Hematopoietic multipotent progenitor cell treated with erythropoietin and hydrocortisone succinate and interleukin-3 and kit ligand, for 4 days (in vitro differentiated cells): ENCODE measurements at regions not wholly inside any gene's neighbourhood (a gene's known extent, or its start where the extent isn't known, plus 50 kb on each side); places are given as distances from the start of the nearest gene placed in this dataset.

Experiments
- DNase-seq: peaks from one replicate; pipeline ENCODE4 v3.0.0-alpha.2; 2015

DNA sequence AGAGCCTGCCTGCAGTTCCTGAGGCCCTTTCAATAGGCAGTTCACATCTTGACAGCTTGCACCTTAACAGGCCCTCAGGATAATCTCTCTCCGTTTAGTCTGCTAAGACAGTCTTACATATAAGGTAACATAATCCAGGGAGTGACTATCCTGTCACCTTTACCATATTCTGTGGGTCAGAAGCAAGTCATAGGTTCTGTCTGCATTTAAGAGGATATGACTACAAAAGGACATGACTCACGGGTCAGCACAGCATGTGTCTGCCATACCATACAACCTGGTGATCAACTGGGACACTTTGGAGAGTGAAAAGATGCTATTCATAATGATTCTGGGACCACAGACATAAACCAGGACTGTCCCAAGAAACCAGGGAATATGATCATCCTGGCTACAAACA lies 611.1 kb downstream of the SOX6 start:
- DNase-seq, result no peak

DNA sequence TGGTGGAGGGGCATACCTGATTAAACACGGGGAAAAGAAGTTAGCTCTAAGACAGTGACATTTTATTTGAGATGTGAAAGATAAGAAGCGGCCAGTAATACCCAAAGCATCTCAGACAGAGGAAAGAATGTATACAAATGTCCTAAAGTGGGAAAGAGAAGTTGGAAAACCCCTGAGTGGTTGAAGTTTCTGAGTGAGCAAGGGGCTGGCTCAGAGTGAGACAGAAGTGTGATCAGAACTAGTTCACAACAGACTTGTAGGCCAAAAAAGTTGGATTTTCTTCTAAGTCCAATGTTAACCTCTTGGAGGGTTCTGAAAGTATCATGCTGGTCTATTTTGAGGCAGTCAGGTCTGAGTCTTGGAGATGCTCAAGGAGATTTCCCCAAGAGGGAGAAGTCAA lies 608.7 kb downstream of the SOX6 start:
- no peak for DNase-seq

DNA sequence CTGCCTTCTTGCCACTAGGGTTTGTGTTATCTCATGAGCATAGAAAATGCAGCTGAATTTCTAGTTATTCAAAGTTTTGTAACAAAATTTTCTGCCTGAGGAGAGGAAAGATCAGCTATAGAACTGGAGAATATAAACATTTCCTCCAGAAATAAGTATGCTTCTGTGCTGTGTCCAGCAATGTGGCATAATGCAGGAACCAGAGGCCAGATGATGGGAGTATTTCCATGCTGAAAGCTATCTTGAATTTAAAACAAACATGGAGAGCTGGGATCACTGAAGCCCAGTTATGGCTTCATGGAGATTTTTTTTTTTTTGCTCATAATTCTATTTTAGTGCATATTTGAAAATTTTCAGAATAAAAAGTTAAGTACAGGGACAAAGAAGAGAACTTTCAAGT lies 608.2 kb downstream of the SOX6 start:
- DNase-seq, result no peak

DNA sequence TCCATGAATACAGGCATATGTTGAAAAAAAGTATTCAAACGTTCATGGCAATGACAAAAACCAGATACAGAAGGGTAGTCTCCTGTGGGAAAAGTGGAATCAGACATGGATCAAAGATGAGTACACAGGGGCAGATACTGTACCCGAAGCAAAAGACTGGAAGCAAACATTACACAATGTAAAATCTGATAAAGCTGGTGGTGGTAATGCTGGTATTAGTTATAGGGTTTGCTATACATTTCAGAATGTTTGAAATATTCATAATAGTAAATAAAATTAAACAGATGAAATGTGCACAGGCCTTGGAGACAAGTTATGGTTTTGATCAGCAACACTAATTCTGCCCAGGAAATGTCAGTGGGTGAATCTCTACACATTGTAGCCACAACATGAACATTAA lies 607.6 kb downstream of the SOX6 start:
- DNase-seq, result no peak

DNA sequence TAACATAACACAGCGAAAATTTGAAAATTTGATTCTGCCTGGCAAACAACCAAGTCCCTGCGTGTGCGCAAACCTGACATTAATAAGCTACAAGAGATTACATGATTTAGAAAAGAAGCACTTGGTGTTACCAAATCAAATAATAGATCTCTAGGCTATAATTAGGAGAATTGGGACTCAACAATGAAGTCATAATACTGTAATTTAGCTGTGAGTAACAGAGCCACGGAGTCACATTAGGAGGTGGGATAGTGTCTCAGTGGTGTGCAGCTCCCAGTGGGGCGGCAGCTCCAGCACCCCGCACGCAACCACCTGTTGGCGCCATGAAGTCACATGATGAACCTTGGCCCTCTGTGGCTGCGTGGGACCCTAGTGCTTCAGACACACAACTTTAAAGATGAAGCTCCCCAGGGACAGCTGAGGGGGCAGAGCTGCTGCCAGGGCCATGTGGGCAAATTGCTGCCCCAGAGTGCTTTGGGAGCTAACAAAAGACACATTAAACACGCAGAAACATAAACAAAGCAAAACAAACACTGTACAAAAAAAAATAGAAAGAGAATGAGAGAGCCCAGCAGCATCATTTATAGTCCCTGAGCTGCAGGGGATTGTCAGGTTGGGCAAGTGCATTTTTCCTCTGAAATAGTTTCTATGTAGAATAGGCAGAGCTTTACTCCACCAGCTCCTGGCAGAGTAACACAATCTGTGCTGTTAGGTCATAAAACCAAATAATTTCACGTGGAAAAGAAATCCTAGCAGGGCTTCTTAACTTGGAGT lies 605.6 kb downstream of the SOX6 start:
- DNase-seq, result no peak

DNA sequence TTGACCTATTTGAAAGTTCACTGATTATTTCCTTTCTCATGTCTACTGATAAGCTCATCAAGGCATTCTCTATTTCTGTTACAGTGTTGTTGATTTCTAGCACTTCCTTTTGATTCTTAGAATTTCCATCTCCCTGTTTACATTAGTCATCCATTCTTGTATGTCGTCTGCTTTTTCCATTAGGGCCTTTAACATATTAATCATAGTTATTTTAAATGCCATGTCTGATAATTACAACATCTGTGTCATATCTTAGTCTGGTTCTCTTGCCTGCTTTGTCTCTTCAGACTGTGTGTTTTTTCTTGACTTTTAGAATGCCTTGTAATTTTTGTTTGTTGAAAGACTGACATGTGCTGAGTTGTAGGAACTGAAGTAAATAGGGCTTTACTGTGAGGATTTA lies 602.1 kb downstream of the SOX6 start:
- no peak for DNase-seq

DNA sequence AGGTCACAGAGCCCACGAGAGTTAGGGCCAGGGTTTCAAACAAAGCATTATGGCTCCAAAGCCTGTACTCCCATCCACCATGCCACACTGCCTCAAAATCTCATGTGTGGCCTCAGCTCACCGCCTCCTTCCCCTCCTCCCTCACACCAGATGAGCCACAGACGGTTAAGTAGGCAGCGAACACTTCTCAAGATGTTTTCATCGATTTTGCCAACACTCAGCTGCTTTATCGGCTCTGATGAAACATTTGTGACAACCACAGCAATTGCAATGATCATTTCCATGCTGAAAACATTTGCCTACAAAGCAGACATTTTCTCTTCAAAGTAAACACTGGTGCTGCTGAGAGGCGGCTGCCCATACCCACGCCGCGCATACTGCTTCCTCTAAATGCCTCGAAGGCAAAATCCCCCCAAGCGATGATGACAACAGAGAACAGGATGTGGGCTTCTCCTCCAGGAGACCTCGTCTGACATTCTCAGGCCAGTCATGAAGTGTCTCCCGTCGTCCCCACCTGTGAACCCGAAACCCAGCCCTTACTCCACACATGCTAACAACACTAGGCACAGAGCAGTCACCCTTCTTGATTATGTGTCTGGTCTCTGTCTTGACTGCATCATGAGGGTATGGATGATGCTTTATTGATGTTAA lies 599.2 kb downstream of the SOX6 start:
- DNase-seq, result no peak

DNA sequence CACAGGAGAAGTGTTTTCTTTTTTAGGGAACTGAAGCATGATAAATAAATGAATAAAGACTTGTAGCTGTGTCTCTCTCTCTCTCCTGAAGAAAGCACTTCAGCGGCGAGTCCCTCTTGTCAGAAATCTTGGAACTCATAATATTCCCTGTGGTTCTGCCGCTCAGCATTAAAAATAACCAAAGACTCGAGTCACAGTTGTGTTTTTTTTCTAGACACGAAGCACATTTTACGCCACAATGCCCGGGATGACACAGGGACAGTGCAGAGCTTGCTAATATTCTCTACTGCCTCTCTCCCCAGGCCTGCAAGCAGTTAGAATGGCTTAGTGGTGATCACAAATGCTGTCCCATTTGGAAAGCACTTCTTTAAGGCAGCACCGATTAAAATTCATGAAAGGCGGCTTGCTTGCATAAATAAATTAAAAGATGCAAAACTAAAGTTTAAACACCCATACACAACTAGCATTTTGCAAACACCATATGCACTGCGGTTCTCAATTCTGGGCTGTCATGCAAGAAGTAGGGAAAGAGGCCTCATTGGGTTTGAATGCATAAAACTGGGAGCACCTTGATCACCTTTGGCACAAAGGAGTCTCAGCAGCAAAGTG lies 597.4 kb downstream of the SOX6 start:
- DNase-seq, result no peak

DNA sequence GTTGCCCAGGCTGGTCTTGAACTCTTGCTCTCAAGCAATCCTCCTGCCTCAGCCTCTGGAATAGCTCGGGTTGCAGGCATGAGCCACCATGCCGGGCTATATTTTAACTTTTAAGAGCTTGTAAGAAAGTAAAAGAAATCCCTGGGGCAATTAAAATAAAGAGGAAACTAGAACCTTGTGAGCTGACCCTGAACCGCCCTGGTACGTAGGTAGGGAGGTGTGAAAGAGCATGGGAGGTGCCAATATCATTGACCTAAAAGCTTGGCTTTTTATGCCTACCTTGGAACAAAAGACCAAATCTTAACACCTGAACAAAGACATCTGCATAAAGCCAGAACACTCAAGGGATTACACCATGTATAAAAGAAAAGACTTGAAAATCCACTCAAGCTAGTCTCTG lies 595.1 kb downstream of the SOX6 start:
- no peak for DNase-seq

DNA sequence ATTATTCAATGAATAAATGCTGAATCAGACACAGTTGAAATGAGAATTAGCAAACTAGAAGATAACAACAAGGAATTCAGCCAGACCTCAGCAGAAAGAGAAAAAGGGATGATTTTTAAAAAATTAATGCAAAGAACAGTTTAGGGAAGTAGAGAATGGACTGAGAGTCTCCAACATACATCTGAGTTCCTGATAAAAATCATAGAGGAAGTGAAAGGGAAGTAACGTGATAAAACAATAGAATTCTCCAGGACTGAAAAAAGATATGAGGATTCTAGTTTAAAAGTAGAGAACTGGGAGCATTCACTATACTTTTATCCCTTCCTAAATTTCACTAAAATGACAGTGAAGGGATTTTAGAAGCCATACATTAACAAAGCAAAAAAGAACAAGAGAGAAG lies 592.0 kb downstream of the SOX6 start:
- DNase-seq, result no peak

DNA sequence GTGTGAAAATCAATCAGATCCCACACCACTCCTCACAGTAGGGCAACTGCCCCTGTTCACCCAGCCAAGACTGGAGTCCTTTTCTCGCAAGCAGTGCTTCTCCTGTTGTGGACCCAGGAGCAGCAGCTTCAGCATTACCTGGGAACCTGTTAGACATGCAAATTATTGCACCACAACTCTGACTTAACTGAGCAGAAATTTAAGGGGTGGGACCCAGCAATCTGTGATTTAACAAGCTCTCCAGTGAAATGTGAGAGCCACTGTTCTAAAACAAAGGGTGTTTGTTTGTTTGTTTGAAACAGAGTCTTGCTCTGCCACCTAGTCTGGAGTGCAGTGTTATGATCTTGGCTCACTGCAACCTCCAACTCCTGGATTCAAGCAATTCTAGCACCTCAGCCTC lies 591.4 kb downstream of the SOX6 start:
- DNase-seq, result no peak

DNA sequence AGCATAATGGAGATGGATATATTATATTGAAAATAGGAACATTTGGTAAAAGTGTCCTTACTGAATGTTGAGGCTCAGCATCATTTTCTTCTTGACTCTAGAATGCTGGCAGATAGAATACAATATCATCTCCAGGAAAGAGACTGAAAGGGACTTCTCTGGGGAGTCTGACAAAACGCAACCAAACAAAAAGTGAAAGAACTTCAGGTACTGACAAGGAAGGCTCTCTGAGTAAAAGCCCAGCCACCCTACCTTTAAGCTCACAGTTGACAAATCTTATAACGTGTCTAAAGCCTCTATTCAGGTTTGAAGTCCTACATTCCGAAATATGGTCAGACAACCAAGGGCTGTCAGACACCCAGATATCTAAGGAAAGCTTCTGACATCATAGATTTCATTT lies 590.8 kb downstream of the SOX6 start:
- DNase-seq, result no peak

DNA sequence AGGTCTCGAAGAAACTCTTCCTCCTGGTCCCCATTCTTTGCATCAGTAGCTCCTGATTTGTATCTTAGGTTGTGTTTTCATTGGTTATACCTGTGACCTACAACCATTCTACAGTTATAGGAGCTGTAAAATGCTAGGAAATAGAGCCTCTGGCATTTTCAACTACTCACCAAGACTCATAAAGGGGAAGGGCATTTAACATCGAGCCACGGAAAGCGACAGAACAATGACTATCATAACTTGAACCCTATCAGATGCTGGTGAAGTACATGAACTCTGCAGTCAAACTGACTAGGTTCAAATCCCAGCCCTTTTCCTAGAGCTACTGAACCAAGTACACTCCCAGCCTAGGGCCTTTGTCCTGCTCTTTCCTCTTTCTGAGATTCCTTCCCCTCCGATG lies 588.0 kb downstream of the SOX6 start:
- DNase-seq, result no peak

DNA sequence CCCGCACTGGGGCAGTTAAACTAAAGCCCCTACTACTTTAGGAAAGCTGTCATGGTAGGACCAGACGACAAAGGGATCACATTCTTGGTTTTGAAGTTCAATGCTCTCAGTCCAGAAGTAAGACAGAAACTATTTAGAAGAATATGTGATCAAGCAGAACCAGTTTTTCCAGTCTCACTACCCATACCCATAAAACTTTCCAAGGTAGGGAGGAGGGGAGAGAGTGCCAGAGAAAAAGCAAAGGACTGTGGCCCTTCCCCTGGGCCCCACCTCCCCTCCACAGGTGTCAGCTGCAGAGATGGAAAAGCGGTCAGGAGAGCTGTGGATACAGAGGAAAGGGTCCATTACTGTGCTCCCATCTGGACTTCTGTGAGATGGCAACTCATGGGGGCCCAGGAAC lies 587.1 kb downstream of the SOX6 start:
- DNase-seq, result no peak

DNA sequence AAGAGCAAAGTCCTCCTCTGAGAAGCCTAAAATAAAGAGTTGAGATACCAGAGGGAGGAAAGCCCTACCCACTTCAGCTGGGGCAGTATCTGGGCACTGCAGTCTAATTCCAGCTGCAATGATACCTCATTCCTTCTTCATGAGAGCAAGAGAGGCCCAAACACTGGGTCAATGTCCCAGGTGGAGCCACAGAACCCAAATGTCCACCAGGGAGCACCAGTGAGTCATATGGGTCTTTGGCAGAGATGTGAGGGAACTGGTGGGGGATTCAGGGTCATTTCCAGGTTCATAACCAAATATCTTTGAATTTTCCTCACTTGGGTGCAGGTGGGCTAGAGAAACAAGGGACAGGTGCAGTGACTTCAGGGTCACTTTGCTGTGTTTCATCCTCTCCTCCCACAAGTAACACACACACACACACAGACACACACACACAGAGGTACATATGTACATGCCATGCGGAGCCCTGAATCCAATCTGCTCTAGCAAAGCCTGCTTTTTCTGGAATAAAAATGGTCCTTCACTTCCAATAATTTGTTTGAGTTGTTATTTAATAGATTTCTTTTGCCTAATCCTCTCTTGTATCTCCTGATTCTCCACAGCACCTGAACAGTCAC lies 585.4 kb downstream of the SOX6 start:
- peak; percentile 61 for DNase-seq

DNA sequence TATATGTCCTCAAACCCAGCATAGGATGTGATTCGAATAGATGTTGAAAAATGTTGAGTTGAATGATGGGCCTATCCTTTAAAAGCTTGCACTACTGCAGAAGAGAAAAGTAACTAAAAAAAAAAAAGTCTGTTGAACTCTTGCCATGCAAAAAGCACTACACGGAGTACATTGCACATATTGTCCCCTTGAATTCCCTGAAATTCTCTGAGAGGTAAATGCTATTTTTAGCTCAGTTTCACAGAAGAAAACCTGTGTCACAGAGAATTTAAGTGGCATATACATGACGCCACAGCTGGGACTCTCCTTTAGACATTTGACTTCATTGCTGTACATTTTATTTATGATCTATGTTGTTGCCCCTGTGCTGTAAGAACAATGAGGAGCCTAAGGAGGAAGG lies 583.8 kb downstream of the SOX6 start:
- DNase-seq, result no peak

DNA sequence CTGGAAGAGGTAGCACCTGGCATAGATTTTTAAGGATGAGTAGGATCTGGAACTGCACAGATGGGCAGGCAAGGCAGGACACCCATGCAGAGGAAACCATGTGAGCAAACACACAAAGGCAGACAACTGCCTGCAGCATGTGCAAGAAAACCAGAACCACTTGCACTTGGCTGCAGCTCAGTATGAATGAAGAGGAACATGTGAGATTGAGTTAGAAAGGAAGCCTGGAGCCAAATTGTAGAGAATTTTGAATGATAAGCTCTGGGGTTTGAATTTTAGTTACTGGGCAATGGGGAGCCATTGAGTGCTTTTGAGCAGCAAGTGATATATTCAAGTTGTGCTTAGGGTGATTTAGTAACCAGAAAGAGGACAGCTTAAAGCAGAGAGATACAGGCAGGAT lies 583.4 kb downstream of the SOX6 start:
- no peak for DNase-seq

DNA sequence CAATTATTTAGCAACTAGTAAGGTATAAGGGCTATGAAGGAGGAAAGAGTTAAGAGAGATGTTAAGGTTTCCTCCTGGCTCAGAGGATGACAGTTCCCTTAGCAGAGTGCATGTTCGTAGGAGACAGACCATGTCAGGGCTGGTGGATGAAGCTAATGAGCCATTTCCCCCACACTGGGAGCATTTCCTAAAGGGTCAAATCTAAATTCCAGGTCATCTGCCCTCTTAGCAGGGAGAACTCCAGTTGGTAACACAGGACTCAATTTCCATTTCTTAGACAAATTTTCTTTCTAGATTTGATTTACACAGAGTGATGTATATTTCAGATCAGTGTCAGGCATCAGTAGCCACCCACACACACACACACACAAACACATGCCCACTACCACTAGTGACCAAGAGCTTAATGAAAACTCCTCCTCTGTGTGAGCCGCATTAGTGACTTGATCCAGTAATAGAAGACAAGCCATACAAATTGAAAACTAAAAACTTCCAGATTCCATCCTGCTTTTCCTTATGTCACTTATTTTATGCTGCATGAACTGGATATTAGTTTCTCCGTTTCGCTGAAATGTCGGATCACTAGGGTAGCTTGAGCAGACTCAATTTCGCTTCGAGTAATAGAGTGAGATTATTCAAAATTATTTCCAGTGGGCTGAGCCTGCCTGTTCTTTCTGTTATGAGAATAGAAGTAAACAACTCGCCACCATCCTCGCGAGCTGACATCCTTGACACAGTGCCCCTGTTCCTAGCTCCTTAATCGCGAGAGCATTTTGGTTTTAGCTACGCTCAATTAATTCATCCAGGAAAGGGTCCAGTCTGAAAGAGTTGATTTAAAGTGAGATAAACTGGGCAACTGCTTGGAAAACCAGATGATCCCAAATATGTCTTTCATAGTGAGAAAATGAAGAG lies 582.6 kb downstream of the SOX6 start:
- no peak for DNase-seq

DNA sequence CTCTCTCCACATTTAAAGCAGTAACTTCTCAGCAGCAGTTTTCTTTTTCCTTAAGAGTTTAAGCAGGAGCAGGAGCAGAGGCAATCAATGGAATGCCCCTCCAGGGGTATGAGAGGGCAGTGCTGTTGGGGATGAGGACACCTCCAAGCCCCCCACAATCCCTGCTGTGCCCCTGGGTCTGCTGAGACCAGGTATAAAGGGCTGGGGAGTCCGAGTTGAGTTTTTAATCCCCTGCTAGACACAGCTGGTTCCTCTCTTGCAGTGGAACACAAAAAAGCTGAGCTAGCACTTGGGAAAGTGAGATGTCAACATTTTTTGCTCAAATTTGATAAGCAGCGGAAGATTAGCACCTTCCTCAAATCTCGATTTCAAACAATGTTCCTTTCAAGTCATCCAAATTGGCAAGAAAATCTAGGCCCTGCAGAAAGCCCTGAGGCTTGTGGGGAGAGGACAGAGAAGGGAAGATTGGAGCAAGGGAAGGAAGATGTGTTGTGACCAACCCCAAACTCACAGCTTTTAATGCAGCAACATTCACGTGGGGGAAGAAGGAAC lies 581.9 kb downstream of the SOX6 start:
- no peak for DNase-seq

DNA sequence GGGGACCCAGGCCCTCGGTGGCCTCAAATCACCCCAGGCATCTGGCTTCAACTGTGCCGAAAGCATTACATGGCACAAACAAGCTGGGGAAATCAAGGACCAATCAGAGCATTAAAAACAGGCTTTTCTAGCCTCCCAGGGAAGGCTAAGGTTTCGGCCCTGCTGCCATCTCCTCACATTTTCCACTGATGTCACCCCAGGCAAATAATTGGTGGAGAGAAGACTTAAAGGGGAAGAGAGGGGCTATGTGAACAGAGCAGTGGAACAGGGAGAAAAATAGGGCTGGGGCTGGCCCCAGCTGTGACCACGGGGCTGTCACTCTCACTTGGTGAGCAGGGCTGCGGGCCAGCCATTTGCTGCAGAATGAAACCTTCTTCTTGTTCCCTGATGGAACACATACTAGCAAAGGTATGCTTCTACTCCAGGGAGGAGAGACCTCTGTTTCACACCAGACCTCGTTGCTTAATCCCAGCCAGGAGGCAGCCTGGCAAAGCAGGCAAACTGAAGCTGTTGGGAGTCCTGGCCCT lies 581.3 kb downstream of the SOX6 start:
- DNase-seq, result no peak

DNA sequence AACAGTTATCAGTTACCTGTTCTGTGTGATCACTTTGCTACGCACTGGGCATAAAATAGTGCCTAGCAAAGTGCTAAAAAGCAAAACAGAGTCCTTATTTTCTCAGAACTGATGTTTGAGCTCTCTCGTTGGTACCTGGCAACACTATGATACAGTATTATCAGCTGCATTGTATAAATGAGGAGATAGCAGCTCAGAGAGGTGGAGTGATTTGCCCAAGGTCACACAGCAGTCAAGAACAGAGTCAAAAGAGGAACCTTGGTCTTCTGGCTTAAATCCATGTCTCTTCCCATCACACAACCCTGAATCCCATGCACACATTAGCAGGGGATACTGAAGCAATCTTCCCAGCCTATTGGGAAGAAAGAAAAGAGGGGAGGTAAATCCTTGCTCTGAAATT lies 580.5 kb downstream of the SOX6 start:
- no peak for DNase-seq

DNA sequence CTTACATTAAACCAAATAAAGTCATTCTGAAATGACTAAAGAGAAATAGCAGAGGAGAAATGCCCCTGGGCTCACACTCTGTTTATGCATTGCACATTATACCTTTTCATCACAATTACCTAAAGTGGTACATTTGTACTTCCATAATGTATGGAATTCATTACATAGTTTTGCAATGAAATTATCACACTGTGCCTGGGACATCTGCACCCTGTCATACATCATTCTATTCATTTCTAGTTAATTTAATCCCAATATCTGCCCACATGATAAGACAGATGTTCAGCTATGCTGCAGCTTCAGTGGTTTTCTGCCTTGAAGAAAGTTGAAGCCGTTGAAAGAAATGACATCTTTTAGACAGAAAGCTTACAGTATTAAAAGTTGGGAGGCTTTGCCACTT lies 580.0 kb downstream of the SOX6 start:
- DNase-seq, result no peak
